Ishikawa (cell line): ENCODE measurements at regions not wholly inside any gene's neighbourhood (a gene's known extent, or its start where the extent isn't known, plus 50 kb on each side); places are given as distances from the start of the nearest gene placed in this dataset.

Experiments
- CEBPB ChIP-seq: IDR thresholded peaks from 2 replicates; pipeline ENCODE4 v1.6.1; 2012
- CREB1 ChIP-seq: IDR thresholded peaks from 2 replicates; pipeline ENCODE4 v1.6.1; 2012; ENCODE audit warnings: low read depth
- EP300 ChIP-seq: IDR thresholded peaks from 2 replicates; pipeline ENCODE4 v1.6.1; 2012; ENCODE audit warnings: borderline replicate concordance
- FOXM1 ChIP-seq: IDR thresholded peaks from 2 replicates; pipeline ENCODE4 v1.6.1; 2012; ENCODE audit warnings: low read depth, borderline replicate concordance
- MAX ChIP-seq: IDR thresholded peaks from 2 replicates; pipeline ENCODE4 v1.6.1; 2012
- NFIC ChIP-seq: IDR thresholded peaks from 2 replicates; pipeline ENCODE4 v1.6.1; 2012
- TAF1 ChIP-seq: IDR thresholded peaks from 2 replicates; pipeline ENCODE4 v1.6.1; 2012; ENCODE audit warnings: low read depth, mild to moderate bottlenecking
- TCF12 ChIP-seq: IDR thresholded peaks from 2 replicates; pipeline ENCODE4 v1.6.1; 2012; ENCODE audit warnings: low read depth
- YY1 ChIP-seq: IDR thresholded peaks from 2 replicates; pipeline ENCODE4 v1.6.1; 2012; ENCODE audit warnings: low read depth
- TF ChIP-seq, protein P1 (sequence below): IDR thresholded peaks from 2 replicates; pipeline ENCODE4 v1.6.1; 2012; ENCODE audit warnings: low read depth, mild to moderate bottlenecking

- TF ChIP-seq FOXM1 (no peak), EP300 (no peak), MAX (no peak), YY1 (no peak), CREB1 (no peak), NFIC (no peak), TCF12 (no peak), TAF1 (no peak), CEBPB (no peak)
- TF ChIP-seq, protein P1, sequence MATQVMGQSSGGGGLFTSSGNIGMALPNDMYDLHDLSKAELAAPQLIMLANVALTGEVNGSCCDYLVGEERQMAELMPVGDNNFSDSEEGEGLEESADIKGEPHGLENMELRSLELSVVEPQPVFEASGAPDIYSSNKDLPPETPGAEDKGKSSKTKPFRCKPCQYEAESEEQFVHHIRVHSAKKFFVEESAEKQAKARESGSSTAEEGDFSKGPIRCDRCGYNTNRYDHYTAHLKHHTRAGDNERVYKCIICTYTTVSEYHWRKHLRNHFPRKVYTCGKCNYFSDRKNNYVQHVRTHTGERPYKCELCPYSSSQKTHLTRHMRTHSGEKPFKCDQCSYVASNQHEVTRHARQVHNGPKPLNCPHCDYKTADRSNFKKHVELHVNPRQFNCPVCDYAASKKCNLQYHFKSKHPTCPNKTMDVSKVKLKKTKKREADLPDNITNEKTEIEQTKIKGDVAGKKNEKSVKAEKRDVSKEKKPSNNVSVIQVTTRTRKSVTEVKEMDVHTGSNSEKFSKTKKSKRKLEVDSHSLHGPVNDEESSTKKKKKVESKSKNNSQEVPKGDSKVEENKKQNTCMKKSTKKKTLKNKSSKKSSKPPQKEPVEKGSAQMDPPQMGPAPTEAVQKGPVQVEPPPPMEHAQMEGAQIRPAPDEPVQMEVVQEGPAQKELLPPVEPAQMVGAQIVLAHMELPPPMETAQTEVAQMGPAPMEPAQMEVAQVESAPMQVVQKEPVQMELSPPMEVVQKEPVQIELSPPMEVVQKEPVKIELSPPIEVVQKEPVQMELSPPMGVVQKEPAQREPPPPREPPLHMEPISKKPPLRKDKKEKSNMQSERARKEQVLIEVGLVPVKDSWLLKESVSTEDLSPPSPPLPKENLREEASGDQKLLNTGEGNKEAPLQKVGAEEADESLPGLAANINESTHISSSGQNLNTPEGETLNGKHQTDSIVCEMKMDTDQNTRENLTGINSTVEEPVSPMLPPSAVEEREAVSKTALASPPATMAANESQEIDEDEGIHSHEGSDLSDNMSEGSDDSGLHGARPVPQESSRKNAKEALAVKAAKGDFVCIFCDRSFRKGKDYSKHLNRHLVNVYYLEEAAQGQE: no peak
Observed at GRCh38 chr6:113220832-113221231, 636.3 kb upstream of the MARCKS start.
